Neural cell (in vitro differentiated cells): ENCODE measurements at regions not wholly inside any gene's neighbourhood (a gene's known extent, or its start where the extent isn't known, plus 50 kb on each side); places are given as distances from the start of the nearest gene placed in this dataset.

ENCODE experiments used
- H2AFZ ChIP-seq: fragments of 200-600, 300-800 bp; sonication (generic), shearing (Covaris generic); 2 replicates; pipeline ENCODE4 v1.6.0; 2014; ENCODE audit warnings: low read depth, mild to moderate bottlenecking, antibody characterized with exemption, low read length, moderate library complexity
- H3F3A ChIP-seq: fragments of 200-600 bp; shearing (Covaris generic); 2 replicates; pipeline ENCODE4 v1.6.1; 2016; ENCODE audit warnings: mild to moderate bottlenecking, moderate library complexity, mixed read lengths, antibody characterized with exemption, low read length; ENCODE audit not compliant: insufficient read depth, poor library complexity, severe bottlenecking
- H3K27ac ChIP-seq: fragments of 200-600, 300-800 bp; sonication (generic), shearing (Covaris generic); 2 replicates; pipeline ENCODE4 v1.5.1; 2014; ENCODE audit warnings: mild to moderate bottlenecking, low read length, moderate library complexity
- H3K27me3 ChIP-seq: fragments of 300-800, 200-600 bp; sonication (generic), shearing (Covaris generic); 2 replicates; pipeline ENCODE4 v1.6.0; 2014; ENCODE audit warnings: mild to moderate bottlenecking, low read depth, low read length, moderate library complexity; ENCODE audit not compliant: insufficient read depth
- H3K36me3 ChIP-seq: fragments of 300-800, 200-600 bp; sonication (generic), shearing (Covaris generic); 2 replicates; pipeline ENCODE4 v1.5.1; 2014; ENCODE audit warnings: mild to moderate bottlenecking, antibody characterized with exemption, low read length, moderate library complexity; ENCODE audit not compliant: insufficient read depth
- H3K4me2 ChIP-seq: fragments of 300-800, 200-600 bp; sonication (generic), shearing (Covaris generic); 2 replicates; pipeline ENCODE4 v1.6.0; 2014; ENCODE audit warnings: mild to moderate bottlenecking, low read length
- H3K4me3 ChIP-seq: fragments of 300-800, 200-600 bp; sonication (generic), shearing (Covaris generic); 2 replicates; pipeline ENCODE4 v1.5.1; 2014; ENCODE audit warnings: mild to moderate bottlenecking, low read length, moderate library complexity
- H3K79me2 ChIP-seq: fragments of 200-600 bp; shearing (Covaris generic); replicated peaks from 2 replicates; pipeline ENCODE4 v1.6.0; 2014; ENCODE audit warnings: mild to moderate bottlenecking, low read length, moderate library complexity; ENCODE audit not compliant: insufficient read depth
- H3K9ac ChIP-seq: fragments of 300-800, 200-600 bp; sonication (generic), shearing (Covaris generic); 2 replicates; pipeline ENCODE4 v1.6.1; 2016; ENCODE audit warnings: mild to moderate bottlenecking, low read length, mixed read lengths
- H3K9me2 ChIP-seq: fragments of 200-600 bp; shearing (Covaris generic); 2 replicates; pipeline ENCODE4 v1.6.1; 2016; ENCODE audit warnings: mild to moderate bottlenecking, low read length, mixed read lengths; ENCODE audit not compliant: insufficient read depth
- H3K9me3 ChIP-seq: fragments of 200-600, 300-800 bp; sonication (generic), shearing (Covaris generic); 2 replicates; pipeline ENCODE4 v1.6.1; 2016; ENCODE audit warnings: mild to moderate bottlenecking, mixed run types, low read length, moderate library complexity, mixed read lengths
- H4K20me1 ChIP-seq: fragments of 200-600 bp; shearing (Covaris generic); 2 replicates; pipeline ENCODE4 v1.6.1; 2016; ENCODE audit warnings: mild to moderate bottlenecking, mixed run types; ENCODE audit not compliant: insufficient read depth
- EP300 ChIP-seq: fragments of 450-650 bp; conservative IDR thresholded peaks from 2 replicates; pipeline ENCODE4 v1.6.1; 2014; ENCODE audit warnings: antibody characterized with exemption, mild to moderate bottlenecking, moderate library complexity; ENCODE audit not compliant: poor library complexity, severe bottlenecking
- EZH2 ChIP-seq: fragments of 200-600, 300-800 bp; shearing (Covaris generic), sonication (generic); IDR thresholded peaks from 2 replicates; pipeline ENCODE4 v1.6.1; 2014; ENCODE audit warnings: antibody characterized with exemption, low read length, borderline replicate concordance, mild to moderate bottlenecking; ENCODE audit not compliant: insufficient read depth, poor library complexity, severe bottlenecking
- MXI1 ChIP-seq: fragments of 450-650 bp; conservative IDR thresholded peaks from 2 replicates; pipeline ENCODE4 v1.6.1; 2014; ENCODE audit warnings: antibody characterized with exemption, mild to moderate bottlenecking; ENCODE audit not compliant: poor library complexity, severe bottlenecking
- POLR2AphosphoS5 ChIP-seq: IDR thresholded peaks from 2 replicates; pipeline ENCODE4 v1.6.1; 2012
- RAD21 ChIP-seq: fragments of 450-650 bp; conservative IDR thresholded peaks from 2 replicates; pipeline ENCODE4 v1.6.1; 2014; ENCODE audit warnings: antibody characterized with exemption, mild to moderate bottlenecking, moderate library complexity
- REST ChIP-seq: IDR thresholded peaks from 2 replicates; pipeline ENCODE4 v1.6.1; 2012; ENCODE audit warnings: borderline replicate concordance
- SMC3 ChIP-seq: fragments of 450-650 bp; conservative IDR thresholded peaks from 2 replicates; pipeline ENCODE4 v1.6.1; 2014; ENCODE audit warnings: antibody characterized with exemption, mild to moderate bottlenecking, moderate library complexity; ENCODE audit not compliant: poor library complexity
- TAF1 ChIP-seq: IDR thresholded peaks from 2 replicates; pipeline ENCODE4 v1.6.1; 2012; ENCODE audit warnings: low read depth
- TF ChIP-seq, protein P1 (sequence below): fragments of 450-650 bp; IDR thresholded peaks from 2 replicates; pipeline ENCODE4 v1.5.1; 2014; ENCODE audit warnings: antibody characterized with exemption, mild to moderate bottlenecking, moderate library complexity; ENCODE audit not compliant: poor library complexity, severe bottlenecking

GRCh38 chr9:13467157-13467556 is 187.7 kb upstream of the MPDZ start:
- Histone ChIP-seq H2AFZ (no peak overlapping the region), H3F3A (no peaks in the 10 kb centered on the region), H3K36me3 (no peaks in the 10 kb centered on the region)

GRCh38 chr9:13461414-13461991 is 182.0 kb upstream of the MPDZ start:
- H3K4me2 ChIP-seq: no peak overlapping the region
- no peaks in the 10 kb centered on the region for H3K36me3 ChIP-seq
- no peaks in the 10 kb centered on the region for H3K79me2 ChIP-seq
- H2AFZ ChIP-seq: no peak overlapping the region
- H3K9me2 ChIP-seq: no peaks in the 10 kb centered on the region
- no peak overlapping the region for H3K4me3 ChIP-seq
- H4K20me1 ChIP-seq: no peaks in the 10 kb centered on the region
- H3K9ac ChIP-seq: no peak overlapping the region
- H3K27me3 ChIP-seq: no peaks in the 10 kb centered on the region
- no peaks in the 10 kb centered on the region for H3F3A ChIP-seq
- TF ChIP-seq RAD21 (no peak), REST (no peak), SMC3 (no peak), MXI1 (no peak), POLR2AphosphoS5 (no peak), EZH2 (no peak), EP300 (no peak), TAF1 (no peak)
- TF ChIP-seq, protein P1, sequence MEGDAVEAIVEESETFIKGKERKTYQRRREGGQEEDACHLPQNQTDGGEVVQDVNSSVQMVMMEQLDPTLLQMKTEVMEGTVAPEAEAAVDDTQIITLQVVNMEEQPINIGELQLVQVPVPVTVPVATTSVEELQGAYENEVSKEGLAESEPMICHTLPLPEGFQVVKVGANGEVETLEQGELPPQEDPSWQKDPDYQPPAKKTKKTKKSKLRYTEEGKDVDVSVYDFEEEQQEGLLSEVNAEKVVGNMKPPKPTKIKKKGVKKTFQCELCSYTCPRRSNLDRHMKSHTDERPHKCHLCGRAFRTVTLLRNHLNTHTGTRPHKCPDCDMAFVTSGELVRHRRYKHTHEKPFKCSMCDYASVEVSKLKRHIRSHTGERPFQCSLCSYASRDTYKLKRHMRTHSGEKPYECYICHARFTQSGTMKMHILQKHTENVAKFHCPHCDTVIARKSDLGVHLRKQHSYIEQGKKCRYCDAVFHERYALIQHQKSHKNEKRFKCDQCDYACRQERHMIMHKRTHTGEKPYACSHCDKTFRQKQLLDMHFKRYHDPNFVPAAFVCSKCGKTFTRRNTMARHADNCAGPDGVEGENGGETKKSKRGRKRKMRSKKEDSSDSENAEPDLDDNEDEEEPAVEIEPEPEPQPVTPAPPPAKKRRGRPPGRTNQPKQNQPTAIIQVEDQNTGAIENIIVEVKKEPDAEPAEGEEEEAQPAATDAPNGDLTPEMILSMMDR: no peak
- H3K27ac ChIP-seq: no peak overlapping the region
- no peaks in the 10 kb centered on the region for H3K9me3 ChIP-seq

More at GRCh38 chr9:13467157-13467556, 187.7 kb upstream of the MPDZ start:
- Histone ChIP-seq H3K9me3 (no peaks in the 10 kb centered on the region), H3K4me3 (no peak overlapping the region), H4K20me1 (no peaks in the 10 kb centered on the region), H3K4me2 (no peak overlapping the region), H3K9me2 (no peaks in the 10 kb centered on the region), H3K27ac (no peak overlapping the region), H3K79me2 (no peaks in the 10 kb centered on the region), H3K9ac (no peak overlapping the region), H3K27me3 (no peaks in the 10 kb centered on the region)
- no peak for TF ChIP-seq EP300
- TF ChIP-seq, protein P1: no peak
